GM12891 (cell line): ENCODE measurements at regions not wholly inside any gene's neighbourhood (a gene's known extent, or its start where the extent isn't known, plus 50 kb on each side); places are given as distances from the start of the nearest gene placed in this dataset.
A peak's percentile ranks its signal among the peaks of the same experiment; 100 is the strongest.

Source experiments
- DNase-seq: peaks from one replicate; pipeline ENCODE4 v3.0.0; 2011; ENCODE audit warnings: low spot score; ENCODE audit not compliant: insufficient read length
- FAIRE-seq: peaks from 2 replicates; lab custom pipeline; 2011; peaks lifted over from hg19 to GRCh38; lab: Jason Lieb, UNC
- PAX5 ChIP-seq: IDR thresholded peaks from 2 replicates; pipeline ENCODE4 v1.6.1; 2011; ENCODE audit warnings: low read length, moderate library complexity, mild to moderate bottlenecking; ENCODE audit not compliant: insufficient read depth, severe bottlenecking
- POLR2A ChIP-seq: IDR thresholded peaks from 2 replicates; pipeline ENCODE4 v1.6.1; 2011; ENCODE audit warnings: low read depth, low read length, control low read depth
- POLR2AphosphoS5 ChIP-seq: IDR thresholded peaks from 2 replicates; pipeline ENCODE4 v1.6.1; 2011; ENCODE audit warnings: low read depth, low read length, control low read depth
- POU2F2 ChIP-seq: IDR thresholded peaks from 2 replicates; pipeline ENCODE4 v1.6.1; 2011; ENCODE audit warnings: low read depth, mild to moderate bottlenecking, control low read depth, low read length, moderate library complexity
- SPI1 ChIP-seq: IDR thresholded peaks from 2 replicates; pipeline ENCODE4 v1.6.1; 2011; ENCODE audit warnings: low read depth, low read length, control low read depth
- TAF1 ChIP-seq: IDR thresholded peaks from 2 replicates; pipeline ENCODE4 v1.6.1; 2011; ENCODE audit warnings: low read depth, low read length, control low read depth

DNA sequence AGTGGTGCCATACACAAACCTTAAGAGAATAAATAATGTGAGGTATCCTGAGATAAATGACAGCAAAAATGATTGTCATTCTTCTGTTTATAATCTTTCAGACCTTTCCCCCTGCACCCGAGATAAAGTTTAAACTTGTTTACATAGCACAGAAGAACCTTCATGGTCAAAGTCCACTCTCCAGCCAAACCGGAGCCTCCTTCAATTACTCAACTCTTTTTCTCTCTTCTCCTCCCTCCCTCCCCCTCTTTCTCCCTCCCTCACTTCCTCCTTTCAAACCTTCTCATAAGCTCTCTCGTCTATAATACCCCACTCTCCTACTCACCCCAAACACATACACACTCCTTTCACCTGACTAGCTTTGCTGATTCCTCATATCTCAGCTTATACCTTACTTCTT, 198.9 kb downstream of the EFHB start:
- no peak for DNase-seq
- FAIRE-seq, result no peak

DNA sequence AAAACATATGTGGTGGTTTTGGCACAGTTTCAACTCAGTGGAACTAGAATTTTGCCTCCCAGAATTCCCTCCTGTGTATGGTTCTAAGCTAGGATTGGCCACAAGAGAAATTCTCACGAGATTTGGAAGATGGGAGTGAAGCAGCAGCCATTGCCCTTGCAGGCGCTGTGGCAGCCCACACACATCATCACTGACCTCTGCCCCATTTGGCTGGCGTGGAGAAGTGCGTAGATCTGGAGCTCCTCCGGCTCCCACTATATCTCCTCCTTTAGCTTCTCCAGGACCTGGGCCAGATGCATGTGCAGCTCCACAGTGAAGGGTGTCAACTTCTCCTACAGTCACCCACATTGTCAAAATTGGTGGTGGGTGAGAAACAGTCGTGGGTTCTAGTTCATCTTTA, 199.6 kb downstream of the EFHB start:
- DNase-seq (no peak), FAIRE-seq (no peak)
- TF ChIP-seq POLR2A (no peak), POU2F2 (no peak), TAF1 (no peak), SPI1 (no peak), PAX5 (no peak), POLR2AphosphoS5 (no peak)

More for the DNA sequence above, 198.9 kb downstream of the EFHB start:
- TF ChIP-seq PAX5 (no peak), SPI1 (no peak), POU2F2 (no peak), POLR2A (no peak), POLR2AphosphoS5 (no peak), TAF1 (no peak)

DNA sequence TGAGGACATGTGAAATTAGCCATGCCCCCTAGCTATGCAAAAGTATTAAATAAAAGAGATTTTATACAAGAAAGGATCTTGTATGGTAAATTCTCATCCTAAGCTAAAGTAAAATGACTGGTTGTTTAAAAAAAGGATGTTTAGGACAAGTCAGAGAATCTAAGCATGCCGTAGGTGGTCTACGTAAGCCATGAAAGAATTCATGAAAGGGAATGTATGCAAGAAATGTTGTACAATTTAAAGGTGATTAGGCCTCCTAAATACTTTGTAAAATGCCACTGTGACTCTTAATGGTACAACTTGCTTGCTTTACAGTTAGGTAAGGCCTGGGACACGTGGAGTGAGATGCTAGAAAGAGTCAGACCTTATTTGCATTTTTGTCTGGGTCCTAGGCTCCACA, 209.0 kb downstream of the EFHB start:
- FAIRE-seq (no peak), DNase-seq (no peak)
- no peak for TF ChIP-seq PAX5
- TF ChIP-seq POU2F2, result no peak
- TF ChIP-seq POLR2A, result no peak
- TF ChIP-seq SPI1, result no peak
- no peak for TF ChIP-seq TAF1
- TF ChIP-seq POLR2AphosphoS5, result no peak

DNA sequence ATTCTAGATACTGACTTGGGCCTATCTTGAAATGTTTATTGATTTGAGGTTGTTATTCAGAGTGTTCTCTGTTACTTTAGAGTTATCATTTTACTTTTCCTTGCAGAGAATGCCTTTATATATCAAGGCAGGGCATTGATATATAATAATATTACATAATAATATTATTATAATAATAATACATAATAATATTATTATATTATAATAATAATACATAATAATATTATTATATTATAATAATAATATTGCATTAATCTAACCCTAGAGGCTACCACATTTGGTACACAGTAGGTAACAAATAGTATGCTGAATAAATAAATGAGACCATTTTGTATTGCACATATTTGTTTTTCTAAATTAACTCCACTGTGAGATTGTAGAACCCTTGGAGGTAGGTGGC, 216.3 kb downstream of the EFHB start:
- TF ChIP-seq SPI1, result no peak
- no peak for TF ChIP-seq PAX5
- TF ChIP-seq POLR2A, result no peak
- TF ChIP-seq TAF1, result no peak
- no peak for TF ChIP-seq POU2F2
- TF ChIP-seq POLR2AphosphoS5, result no peak
- DNase-seq, result no peak
- no peak for FAIRE-seq

DNA sequence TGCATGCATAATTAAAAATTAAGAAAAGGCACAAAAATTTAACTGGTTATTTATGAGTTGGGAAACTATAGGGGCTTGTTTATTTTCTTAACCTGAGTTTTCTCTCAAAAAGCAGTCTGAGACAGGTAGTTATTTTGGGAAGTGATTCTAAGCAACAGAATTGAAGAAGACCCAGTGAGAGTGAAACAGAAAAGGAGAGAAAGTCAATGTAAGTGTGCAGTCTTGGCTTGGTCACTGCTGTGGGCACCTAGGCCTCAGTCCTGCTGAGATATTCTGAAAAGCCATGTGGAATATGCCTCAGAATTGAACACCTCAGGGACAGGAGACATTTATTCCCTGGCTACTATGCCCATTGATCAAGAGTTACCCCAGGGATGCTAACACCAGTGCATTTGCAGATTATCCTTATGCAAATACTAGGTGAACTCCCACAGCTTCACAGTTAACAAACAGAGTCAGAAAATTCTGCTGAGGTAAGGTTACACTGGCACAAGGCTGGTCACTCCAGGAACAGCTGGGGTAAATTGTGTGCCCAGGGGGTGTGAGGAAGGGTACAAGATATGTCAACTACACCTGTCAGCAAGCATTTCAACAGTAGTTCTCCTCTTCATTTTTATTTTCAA, 222.7 kb downstream of the EFHB start:
- DNase-seq (no peak), FAIRE-seq (no peak)
- no peak for TF ChIP-seq PAX5

DNA sequence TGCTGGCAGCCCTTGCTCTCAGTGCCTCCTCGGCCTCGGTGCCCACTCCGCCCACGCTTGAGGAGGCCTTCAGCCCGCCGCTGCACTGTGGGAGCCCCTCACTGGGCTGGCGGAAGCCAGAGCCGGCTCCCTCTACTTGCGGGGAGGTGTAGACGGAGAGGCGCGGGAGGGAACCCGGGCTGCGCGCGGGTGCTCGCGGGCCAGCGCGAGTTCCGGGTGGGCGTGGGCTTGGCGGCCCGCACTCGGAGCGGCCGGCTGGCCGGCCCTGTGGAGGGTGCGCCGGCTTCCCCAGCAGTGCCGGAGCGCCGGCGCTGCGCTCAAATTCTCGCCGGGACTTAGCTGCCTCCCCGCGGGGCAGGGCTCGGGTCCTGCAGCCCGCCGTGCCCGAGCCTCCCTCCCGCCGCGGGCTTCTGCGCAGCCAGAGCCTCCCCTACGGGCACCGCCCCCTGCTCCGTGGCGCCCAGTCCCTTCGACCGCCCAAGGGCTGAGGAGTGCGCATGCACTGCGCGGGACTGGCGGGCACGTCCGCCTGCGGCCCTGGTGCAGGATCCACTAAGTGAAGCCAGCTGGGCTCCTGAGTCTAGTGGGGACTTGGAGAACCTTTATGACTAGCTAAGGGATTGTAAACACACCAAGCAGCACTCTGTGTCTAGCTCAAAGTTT, 231.5 kb downstream of the EFHB start:
- DNase-seq (no peak), FAIRE-seq (no peak)
- TF ChIP-seq POLR2AphosphoS5, result no peak
- TF ChIP-seq PAX5, result no peak
- TF ChIP-seq POU2F2, result no peak
- no peak for TF ChIP-seq POLR2A
- TF ChIP-seq SPI1, result no peak
- no peak for TF ChIP-seq TAF1

DNA sequence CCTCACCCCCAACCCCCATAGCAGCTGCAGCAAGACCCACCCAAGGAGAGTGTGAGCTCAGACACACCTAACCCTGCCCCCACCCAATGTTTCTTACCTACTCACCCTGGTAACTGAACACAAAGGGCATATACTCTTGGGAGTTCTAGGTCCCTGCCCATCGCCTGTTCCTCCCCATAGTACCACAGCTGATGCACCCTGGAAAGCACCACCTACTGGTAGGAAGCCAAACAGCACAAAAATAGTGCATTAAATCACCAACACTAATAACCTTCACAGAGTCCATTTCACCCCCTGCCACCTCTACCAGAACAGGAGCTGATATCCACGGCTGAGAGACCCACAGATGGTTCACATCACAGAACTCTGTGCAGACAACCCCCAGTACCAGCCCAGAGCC, 245.2 kb downstream of the EFHB start:
- DNase-seq (no peak), FAIRE-seq (no peak)
- TF ChIP-seq POLR2AphosphoS5, result no peak
- TF ChIP-seq SPI1, result no peak

DNA sequence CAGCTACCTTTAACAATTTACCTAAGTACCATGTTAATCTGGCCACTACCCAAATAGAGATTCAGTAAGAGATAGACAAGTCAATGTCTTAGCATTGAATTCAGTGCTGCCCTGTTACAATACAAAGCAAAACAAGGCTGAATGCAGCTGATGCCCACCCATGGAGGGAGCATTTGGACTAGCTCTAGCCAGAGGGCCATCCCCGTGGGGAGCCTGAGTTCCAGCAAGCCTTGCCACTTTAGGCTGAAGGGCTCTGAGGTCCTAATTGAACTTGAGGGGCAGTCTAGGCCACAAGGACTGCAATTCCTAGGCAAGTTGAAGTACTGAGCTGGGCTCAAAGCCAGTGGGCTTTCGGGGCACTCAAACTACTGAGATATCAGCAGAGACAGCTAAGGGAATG, 265.9 kb downstream of the EFHB start:
- TF ChIP-seq POU2F2, result no peak
- TF ChIP-seq TAF1, result no peak
- TF ChIP-seq PAX5, result no peak
- TF ChIP-seq SPI1, result no peak
- TF ChIP-seq POLR2A, result no peak
- no peak for TF ChIP-seq POLR2AphosphoS5
- FAIRE-seq (no peak), DNase-seq (no peak)

DNA sequence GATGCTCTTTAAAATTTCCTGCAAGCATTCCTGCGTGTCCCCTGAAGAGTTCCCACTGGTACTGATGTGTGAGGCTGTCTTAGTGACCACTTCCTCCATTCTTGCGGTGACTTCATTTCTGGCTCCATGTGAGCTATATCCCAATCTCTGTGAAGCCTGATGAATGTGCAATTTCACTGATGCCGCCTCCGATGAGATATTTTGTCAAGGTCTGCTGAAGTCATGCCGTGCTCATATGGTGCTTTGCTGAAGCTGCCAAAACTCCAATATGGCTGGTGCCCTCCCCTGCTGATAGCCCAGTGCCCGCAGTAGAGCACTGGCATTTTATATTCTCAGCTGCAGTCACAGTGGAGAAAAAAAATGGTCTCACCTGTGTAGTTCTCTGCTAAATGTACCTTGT, 271.5 kb downstream of the EFHB start:
- DNase-seq (no peak), FAIRE-seq (no peak)
- no peak for TF ChIP-seq POLR2AphosphoS5
- no peak for TF ChIP-seq PAX5
- no peak for TF ChIP-seq POLR2A
- no peak for TF ChIP-seq TAF1
- no peak for TF ChIP-seq SPI1
- TF ChIP-seq POU2F2, result no peak

DNA sequence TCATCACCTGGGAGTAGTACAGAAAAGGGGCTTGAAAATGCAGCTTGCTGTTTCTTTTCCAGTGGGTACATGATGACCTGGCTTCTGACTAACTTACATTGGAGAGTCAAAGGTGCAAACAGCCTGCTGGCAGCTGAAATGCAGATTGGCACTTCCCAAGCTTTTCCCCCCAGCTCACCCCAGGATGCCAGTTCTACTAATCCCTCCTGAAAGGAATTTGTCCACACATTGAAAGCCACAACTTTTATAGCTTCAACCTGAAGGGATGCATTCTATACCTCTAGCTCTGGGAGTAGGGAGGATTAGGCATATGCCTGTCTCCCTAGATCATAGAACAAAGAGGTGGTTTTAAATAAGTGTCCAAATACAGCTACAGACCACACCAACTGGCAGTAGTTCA, 281.7 kb downstream of the EFHB start:
- no peak for DNase-seq
- FAIRE-seq, result no peak
- no peak for TF ChIP-seq PAX5
- TF ChIP-seq SPI1, result no peak
- TF ChIP-seq TAF1, result no peak
- TF ChIP-seq POLR2AphosphoS5, result no peak
- TF ChIP-seq POU2F2, result no peak
- TF ChIP-seq POLR2A, result no peak

DNA sequence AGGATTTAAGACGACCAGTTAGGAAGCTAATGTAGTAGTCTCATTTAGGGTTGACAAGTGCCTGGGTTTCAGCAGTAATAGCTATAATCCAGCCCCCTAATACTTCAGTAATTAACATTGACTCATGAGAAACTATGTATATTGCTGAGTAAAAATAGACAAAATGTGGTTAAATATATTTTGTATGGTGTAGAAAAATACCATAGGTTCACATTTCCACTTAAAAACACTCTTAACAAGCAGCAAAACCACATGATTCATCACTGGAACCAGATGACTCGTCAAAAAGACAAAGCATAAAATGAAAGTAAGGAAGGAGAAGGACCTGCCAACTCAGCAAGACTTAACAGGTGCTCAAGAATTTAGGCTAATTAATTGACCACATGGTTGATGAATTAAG, 288.9 kb downstream of the EFHB start:
- no peak for TF ChIP-seq POLR2AphosphoS5
- TF ChIP-seq POLR2A, result no peak
- no peak for TF ChIP-seq SPI1
- no peak for TF ChIP-seq POU2F2
- TF ChIP-seq PAX5, result no peak
- TF ChIP-seq TAF1, result no peak
- FAIRE-seq (peak; percentile 38), DNase-seq (peak; percentile 1)
